ENCODE measurements at regions not wholly inside any gene's neighbourhood (a gene's known extent, or its start where the extent isn't known, plus 50 kb on each side); places are given as distances from the start of the nearest gene placed in this dataset.
"Not testable (repeated sequence)": the region's sequence is repeated elsewhere in the genome, so short reads cannot be mapped to it uniquely, and the experiment has no call there.

DNA sequence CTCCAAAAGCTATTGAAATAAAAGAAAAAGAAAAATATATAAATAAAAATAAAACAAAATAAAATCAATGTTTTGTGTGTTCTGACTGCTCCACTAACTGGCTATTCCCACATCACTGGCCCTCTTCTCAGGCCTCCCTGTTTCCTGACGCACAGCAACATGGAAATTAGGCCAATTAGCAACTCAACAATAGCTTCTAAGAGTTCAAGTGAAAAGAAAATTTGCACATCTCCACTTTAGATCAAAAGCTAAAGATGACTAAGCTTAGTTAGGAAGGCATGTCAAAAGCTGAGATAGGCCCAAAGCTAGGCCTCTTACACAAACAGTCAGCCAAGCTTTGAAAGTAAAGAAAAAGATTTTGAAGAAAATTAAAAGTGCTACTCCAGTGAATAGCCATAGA lies 200.8 kb downstream of the DUSP6 start:
- DNase-seq = no peak

DNA sequence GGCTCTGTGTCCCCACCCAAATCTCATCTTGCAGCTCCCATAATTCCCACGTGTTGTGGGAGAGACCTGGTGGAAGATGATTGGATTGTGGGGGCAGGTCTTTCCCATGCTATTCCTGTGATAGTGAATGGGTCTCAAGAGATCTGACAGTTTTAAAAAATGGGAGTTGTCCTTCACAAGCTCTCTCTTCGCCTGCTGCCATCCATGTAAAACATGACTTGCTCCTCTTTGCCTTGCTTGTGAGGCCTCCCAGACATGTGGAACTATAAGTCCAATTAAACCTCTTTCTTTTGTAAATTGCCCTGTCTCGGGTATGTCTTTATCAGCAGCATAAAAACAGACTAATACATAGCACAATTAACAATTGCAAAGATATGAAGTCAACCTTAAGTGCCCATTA lies 201.5 kb downstream of the DUSP6 start:
- not testable (repeated sequence) for DNase-seq

DNA sequence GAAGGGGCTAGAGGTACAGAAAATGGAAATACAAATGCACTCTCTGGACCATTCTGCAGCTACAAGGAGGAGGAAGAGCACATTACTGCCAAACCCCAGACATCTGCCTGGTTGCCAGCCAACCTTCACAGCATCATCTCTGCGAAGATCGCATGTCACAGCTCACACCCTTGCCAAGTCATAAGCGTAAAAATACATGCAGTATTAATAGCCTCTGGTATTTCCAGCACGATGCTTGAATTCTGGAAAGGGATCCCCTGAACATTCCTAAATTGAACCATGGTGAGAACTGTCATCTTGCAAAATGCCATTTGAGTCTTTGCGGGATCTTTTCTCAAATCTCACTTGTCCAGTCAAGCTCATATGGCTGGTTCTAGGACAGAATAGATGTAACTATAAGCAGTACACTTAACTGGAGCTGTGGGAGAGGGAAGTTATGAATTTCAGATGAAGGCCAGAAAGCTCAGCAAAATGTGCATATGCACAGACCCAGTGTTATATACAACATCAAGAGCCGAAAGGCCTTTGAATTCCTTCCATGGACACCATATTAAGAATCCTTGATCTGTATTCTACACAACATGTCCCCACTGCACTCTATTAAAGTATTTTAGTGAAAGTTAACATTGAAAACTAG lies 211.6 kb downstream of the DUSP6 start:
- peak; percentile 28 for DNase-seq

DNA sequence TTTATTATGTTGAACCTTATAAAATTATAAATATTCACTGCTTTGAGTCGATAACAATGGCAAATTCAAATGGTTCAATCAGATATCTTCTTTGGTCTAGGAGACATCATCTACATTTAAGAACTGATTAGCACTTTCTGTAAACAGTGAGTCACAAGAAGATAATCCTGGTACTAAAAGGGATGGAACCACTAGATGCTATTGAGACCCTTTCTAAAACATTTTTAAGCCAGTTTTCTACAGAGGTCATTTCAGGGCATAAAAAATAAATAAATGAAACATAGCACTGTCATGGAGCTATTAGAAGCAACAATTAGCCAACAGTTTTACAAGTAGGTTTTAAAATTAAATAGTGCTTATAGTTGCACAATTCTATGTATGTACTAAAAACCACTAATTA lies 212.2 kb downstream of the DUSP6 start:
- DNase-seq = no peak

DNA sequence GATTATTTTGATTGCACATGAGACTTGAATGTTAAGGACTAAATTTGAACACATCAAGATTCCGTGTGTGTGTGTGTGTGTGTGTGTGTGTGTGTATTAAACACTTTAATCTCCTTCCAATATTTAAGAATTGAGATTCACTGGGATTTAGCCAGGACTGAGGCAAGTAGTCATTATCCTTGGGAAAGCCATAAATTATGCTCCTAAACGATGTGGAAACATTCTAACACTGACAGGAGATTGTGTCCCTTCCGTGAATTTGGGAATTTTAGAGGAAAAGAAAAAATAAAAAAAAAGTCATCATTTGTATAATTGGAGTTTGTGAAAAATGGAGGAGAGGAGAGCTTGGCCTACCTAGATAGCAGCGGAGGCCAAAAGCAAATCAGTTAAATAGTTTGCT lies 212.9 kb downstream of the DUSP6 start:
- no peak for DNase-seq

DNA sequence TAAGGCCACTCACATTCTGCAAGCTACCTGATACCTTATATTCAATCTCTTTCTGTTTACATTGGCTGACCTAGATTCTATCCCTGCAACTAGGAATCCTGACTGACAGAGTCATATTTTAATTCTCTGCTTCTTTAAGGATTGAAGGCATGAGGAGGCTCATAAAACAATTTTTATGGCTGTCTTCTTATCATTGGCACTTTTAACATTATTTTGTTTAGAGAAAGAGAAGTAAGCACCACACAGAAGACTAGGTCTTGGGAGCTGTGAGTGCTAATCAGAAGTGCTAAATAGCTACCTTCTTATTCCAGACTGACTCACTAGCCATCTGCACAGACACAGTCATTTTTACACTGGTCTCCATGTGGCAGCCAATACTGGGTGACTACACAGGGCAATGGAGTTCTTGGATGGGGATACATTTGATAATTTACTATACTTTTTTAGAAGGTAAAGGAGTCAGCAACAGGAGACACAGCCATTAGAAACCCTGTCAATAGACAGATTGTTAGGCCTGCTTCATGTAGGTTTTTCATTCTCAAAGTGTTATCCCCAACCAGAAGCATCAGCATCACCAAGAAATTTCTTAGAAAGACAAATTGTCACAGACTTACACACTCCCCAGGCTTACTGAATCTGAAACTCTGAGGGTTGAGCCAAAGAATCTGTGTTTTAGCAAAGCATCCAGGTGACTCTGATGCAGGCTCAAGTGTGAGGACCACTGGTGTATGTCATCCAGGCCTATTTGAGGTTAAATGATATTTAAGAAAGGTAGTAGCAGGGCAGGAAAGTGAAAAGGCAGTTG lies 214.1 kb downstream of the DUSP6 start:
- no peak for DNase-seq

DNA sequence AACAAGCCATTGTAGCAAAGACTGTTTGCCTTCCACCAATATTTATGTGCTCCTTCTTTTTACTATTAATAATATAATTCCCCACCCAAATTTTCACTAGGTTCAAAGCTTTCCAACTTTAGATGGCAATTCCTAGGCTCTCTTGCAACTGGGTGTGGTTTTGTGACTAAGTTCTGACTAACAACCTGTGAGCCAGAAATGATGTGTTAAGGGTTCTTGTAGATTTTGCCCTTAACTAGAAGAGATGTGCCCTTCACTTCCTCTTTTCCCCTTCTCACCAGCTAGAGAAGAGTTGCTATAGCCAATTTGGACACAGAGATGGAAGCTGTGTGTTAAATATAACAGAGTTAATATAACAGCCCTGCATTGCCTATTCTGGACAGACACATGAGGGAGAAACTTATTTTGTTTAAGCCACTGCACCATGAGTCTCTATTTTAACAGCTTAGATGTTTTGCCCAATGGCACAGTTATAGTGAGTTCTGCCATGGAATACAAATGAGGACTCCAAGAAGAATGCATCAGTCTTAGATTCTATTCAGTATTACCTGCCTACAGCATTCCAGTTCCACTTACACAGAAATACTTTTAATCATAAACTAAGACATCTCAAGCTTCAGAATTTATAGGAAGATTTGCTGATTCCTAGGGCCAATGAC lies 216.2 kb downstream of the DUSP6 start:
- no peak for DNase-seq

DNA sequence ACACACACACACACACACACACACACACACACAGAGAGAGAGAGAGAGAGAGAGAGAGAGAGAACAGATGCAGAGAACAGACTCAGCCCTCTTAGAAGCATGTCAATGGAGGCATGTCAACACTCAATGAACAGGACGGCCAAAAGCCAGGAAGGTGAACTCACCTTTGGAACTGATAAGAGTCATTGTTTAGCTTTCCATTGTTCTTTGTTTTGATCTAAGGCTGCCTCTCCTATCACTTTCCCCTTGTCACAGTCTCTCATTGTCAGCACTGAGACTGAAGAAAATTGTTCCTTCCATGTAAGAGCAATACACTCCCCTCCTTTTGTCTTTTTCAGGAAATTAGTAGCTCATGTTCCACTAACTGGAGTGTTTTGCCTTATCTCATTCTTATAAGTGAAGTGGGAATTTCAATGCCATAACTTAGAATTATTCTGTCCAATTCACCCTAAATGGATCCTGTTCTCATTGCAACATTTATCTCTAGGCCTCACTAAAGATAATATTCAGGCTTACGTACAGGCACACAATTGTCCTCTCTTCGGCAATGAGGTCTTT lies 218.0 kb downstream of the DUSP6 start:
- no peak for DNase-seq

DNA sequence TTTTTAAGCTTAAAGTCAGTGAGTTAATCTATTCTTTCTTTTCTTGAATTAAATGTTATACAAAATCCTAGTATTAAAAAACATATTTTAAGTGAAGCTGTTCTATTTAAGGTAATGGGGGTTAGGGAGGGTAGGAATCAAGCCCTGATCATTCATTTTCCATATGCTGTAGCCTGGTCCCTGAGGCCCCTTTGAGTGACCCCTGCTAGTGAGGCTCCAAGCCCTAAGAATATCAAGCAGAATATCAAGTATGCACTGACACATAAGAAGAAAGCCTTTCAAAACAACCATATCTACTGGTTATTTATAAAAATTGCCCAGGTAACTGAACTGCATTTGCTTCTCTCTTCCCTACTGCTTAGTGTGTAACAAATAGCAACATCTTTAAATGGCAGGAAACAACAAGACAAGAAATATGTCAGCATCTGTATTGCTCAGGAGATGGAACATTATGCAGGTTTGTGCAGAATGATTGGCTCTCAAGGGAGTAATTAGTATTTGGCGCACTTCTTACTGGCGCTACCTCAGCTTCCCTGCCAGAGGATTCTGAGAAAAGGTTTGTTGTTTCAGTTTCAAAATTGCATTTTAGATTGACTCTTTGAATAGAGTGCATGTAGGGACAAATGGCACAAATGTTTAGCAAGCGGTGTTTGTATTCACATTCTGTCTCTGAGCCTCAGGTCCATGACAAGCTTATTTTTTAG lies 223.0 kb downstream of the DUSP6 start:
- DNase-seq = no peak

DNA sequence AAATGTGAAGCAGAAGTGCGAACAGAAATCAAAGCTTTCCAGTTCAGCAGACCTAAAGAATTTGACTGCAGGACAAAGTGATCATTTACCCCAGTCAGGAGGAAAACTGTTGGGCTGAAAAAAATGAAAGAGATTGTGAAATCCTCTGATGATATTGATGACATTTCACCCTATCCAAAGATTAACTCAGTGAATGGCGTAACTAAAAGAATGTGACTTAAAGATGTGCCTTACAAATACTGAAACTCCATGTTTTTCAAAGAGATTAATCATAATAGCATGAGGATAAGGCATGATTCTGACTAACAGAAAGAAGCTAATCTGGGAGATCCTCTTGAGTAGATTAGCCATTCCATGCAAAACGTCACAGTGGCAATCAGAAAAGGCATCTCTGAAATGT lies 225.6 kb downstream of the DUSP6 start:
- DNase-seq = no peak

DNA sequence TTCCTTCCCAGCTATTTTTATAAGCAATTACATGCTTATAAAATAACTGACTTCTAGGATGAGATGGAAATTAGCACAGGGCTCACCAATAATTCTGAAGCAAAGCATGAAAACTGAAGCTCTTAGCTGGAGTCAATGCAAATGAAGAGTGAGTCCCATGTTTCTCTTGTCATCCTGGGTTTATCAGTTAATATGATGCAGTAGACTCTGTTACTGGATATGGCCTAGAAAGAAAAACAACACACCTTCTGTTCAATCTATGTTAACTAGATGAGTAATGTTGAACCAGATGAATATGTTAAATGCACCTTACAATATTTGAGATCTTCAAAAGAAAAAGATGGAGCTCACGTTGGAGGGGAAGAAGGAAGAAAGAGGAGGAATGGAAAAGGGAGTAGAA lies 229.4 kb downstream of the DUSP6 start:
- no peak for DNase-seq

DNA sequence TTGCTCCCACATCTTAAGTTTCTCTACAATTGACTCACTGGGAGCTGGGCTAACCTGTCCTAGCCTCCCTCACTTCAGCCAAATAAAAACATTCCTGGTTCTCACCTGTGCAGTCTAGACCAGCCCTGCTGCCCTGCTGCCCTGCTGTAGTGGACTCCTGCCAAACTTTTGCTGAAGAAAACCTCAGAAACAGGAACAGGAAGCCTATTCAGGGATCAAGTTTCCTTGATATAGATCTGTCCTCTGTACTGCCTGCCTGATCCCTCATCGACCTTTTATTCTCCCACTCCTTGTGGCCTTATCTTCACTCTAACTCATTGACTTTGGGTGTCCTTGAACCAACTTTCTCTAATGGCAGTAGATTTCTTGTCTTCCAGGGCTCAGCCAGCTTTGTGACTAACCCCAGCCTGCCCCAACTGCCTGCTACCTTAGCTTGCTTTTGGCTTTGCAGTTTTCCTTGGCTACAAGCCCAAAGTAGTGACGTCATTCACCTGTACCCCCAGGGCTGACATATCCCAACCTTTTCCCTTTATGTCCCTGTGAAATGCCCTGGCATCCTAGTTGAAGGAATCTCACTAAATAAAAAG lies 234.8 kb downstream of the DUSP6 start:
- DNase-seq = peak; percentile 15

DNA sequence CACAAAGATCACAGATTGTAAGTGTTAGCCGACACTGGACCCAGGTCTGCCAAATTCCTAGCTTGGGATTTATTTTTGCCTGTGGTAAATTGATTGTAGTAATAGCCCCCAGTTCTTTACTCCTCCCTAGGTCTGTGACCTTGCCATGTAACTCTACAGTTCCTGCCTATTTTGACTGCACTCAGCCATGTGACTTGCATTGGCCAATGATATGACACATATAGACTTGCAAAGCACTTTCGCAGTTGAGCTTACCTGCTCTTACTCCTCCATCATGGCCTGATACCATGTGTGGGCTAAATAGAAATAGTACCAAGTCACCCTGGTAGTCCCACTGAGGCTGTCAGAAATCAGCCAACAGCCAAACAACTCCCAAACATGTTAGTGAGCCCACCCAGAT lies 240.3 kb downstream of the DUSP6 start:
- no peak for DNase-seq

DNA sequence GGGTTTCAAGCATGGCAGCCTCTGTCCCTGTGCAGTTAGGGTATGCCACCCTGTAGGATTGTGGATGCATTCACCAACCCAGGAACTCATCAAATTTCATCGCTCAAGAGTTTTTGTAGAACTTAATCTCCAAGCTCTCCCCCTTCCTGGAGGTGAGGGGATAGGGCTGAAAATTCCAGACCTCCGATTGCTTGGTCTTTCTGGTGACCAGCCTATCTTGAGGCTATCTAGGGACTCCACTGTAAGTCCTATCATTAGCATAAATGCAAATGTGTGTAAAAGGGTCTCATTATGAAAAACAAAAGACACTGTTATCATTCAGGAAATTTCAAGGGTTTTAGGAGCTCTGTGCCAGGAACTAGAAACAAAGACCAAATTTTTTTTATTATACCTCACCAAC lies 244.0 kb downstream of the DUSP6 start:
- no peak for DNase-seq

DNA sequence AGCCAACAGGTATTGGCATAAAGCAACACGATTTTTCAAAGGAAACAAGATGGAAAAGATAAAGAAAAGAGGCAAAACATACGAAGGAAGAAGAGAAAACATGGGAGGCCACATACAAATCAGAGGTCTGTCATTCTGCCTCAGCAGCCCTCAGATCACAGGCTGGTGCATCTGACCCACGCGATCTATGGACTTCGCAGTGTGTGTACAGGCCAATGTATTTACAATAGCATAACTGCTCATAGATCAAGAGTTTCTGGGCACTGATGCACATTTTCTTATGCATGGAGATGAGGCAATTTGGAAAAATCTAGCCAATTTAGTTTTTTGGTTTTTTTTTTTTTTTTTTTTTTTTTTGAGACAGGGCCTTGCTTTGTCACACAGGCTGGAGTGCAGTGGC lies 245.4 kb downstream of the DUSP6 start:
- DNase-seq = no peak

DNA sequence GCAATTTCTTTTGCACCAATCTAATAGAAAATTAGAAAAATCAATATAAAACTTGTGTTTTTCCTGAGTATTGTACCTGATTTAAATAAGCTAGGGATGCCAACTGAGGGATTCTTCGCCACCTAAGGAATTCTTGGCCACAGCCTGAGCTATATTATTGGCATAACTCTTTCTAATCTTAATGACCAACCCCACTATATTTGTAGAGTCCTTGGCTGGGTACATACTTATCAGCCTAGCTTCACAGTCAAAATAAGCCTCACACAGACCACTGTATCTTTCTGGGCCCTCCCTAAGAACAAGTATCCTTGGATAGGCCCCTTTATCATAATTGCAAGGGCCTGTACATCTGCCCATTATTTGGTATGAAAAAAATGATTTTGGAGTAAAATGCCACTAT lies 247.1 kb downstream of the DUSP6 start:
- no peak for DNase-seq

DNA sequence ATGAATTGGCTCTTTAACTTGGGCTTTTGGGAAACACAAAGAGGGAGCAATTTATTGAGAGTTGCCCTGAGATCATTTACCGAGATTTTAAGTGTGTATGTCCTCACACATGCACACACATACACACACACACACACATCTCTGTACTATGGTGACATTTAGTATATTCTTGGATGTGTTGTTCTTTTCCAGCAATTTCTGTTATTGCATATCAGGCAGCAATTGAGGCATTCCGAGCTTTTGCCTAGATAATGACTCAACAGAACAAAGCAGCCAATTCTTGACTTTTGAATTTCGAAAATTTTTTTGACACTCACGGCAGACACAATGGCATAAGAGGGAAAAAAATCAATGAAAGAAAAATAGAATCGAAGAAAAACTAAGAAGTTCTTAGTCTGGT lies 248.5 kb downstream of the DUSP6 start:
- DNase-seq = no peak

DNA sequence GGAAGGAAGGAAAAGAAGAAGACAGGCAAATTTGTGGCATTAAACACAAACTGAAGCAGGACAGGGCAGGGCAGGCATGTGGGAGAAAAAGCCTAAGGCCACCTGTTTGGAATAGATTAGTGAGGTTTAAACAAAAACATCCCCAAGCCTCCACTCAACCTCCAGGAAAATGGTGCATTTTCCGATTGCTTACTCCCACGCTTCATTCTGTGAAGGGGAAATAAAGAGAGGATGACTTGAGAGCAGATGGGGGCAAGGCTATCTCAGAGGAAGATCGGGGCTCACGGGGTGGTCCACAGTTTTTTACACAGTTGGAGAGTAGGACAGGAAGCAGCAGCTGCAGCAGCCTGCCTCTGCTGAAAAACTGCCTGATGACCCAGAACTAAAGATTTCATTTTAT lies 250.9 kb downstream of the DUSP6 start:
- DNase-seq = no peak

DNA sequence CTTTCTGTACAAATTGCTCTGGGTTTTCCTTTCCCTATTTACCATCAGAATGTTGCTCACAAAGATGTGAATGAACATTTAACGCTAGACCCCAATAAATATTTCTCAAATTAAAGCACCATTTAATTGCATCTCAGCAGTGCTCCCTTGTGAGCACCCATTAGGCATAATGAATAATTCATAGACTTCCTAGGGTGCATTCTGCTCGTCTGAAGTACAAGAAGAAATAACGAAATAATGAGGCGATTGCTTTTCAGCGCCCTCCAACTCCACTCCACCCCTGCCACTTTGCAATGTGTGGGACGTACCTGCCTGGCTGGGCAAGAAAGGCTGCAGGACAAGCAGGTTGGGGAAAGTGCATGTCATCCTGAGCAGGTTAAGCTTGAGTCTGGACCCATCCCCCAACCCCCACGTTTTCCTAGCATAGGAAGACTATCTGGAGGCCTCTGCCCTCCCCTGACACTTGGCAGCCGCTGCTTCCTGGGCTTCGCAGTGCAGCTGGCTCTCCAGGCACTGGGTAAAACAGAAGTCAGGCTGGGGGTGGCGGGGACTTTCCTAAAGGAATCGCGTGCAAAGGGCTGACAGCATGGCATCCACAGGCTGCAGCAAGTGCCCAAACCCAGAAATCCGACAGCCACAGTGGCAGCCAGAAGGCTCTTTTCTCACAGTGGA lies 253.7 kb downstream of the DUSP6 start:
- no peak for DNase-seq

DNA sequence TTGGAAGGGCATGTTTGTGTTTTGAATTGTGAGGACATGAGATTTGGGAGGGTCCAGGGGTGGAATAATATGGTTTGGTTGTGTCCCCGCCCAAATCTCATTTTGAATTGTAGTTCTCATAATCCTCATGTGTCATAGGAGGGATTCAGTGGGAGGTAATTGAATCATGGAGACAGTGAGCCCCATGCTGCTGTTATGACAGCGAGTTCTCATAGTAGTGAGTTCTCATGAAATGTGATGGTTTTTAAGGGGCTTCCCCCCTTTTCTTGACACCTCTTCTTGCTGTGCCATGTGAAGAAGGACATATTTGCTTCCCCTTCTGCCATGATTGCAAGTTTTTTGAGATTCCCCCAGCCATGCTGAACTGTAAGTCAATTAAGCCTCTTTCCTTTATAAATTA lies 260.0 kb downstream of the DUSP6 start:
- no peak for DNase-seq

DNA sequence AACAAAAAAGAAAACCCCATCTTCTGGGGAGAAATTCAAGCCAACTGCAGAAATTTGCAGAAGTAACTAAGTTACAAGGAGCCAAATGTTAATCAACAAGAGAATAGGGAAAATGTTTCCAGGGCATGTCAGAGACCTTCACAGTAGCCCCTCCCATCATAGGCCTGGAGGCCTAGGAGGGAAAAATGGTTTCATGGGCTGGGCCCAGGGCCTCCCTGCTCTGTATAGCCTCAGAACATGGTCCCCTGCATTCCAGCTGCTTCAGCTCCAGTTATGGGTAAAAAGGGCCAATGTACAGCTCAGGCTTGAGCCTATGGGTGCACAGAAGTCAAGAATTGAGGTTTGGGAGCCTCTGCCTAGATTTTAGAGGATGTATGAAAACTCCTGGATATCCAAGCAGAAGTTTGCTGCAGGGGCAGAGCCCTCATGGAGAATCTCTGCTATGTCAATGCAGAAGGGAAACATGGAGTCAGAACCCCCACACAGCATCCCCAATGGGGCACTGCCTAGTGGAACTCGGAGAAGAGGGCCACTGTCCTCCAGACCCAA lies 260.9 kb downstream of the DUSP6 start:
- no peak for DNase-seq

DNA sequence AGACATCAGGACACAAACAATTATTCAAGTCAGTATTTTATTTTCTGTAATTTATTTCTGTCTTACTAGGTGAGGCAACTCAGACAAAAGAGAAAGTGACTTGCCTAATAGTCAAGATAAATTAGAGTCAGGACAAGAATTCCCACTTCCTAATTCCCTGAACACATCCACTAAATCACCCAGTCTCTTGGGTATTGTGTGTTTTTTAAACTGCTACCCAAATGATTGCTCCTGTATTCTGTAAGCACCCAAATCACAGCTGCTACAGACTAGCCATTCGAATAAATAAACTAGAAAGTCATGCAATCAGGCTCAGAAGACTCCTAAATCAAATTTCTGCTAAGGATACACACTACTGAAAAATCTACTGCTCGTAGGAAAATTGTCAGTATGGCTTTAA lies 263.0 kb downstream of the DUSP6 start:
- no peak for DNase-seq

Data from DMS79 (cell line).